Chondrocyte (in vitro differentiated cells): ENCODE measurements at regions not wholly inside any gene's neighbourhood (a gene's known extent, or its start where the extent isn't known, plus 50 kb on each side); places are given as distances from the start of the nearest gene placed in this dataset.
"Not testable (repeated sequence)": the region's sequence is repeated elsewhere in the genome, so short reads cannot be mapped to it uniquely, and the experiment has no call there.

Experiments used
- DNase-seq: peaks from one replicate; pipeline ENCODE4 v3.0.0; 2021; ENCODE audit warnings: mixed read lengths, low spot score
- H3K27ac Mint-ChIP-seq: one replicate; pipeline ENCODE4 v1.8.0; 2021; ENCODE audit warnings: mild to moderate bottlenecking, moderate library complexity, mixed read lengths; ENCODE audit not compliant: unreplicated experiment
- H3K27me3 Mint-ChIP-seq: 2 replicates; pipeline ENCODE4 v1.8.0; 2021; ENCODE audit warnings: low read depth, mixed read lengths
- H3K36me3 Mint-ChIP-seq: 2 replicates; pipeline ENCODE4 v1.8.0; 2021; ENCODE audit warnings: low read depth, mixed read lengths
- H3K4me1 Mint-ChIP-seq: 2 replicates; pipeline ENCODE4 v1.8.0; 2021; ENCODE audit warnings: low read depth, mild to moderate bottlenecking, mixed read lengths
- H3K4me3 Mint-ChIP-seq: one replicate; pipeline ENCODE4 v1.8.0; 2021; ENCODE audit warnings: mild to moderate bottlenecking, moderate library complexity, mixed read lengths; ENCODE audit not compliant: unreplicated experiment
- H3K9me3 Mint-ChIP-seq: 2 replicates; pipeline ENCODE4 v1.8.0; 2021; ENCODE audit warnings: low read depth, mixed read lengths
- CTCF ChIP-seq: fragments of 200-600 bp; sonication (generic); IDR thresholded peaks from 2 replicates; pipeline ENCODE4 v1.5.0; 2021; ENCODE audit warnings: antibody characterized with exemption, mild to moderate bottlenecking, moderate library complexity

- not testable (repeated sequence) for DNase-seq, H3K9me3 Mint-ChIP-seq, H3K27ac Mint-ChIP-seq, H3K36me3 Mint-ChIP-seq, H3K4me3 Mint-ChIP-seq, H3K4me1 Mint-ChIP-seq
- peaks cover 31% of the 10 kb centered on the region for H3K27me3 Mint-ChIP-seq
Observed at GRCh38 chr7:6882321-6882721, 56.2 kb upstream of the CCZ1B start.

- not testable (repeated sequence) for H3K36me3 Mint-ChIP-seq, H3K4me3 Mint-ChIP-seq, H3K9me3 Mint-ChIP-seq, H3K4me1 Mint-ChIP-seq, H3K27ac Mint-ChIP-seq
- peaks cover 31% of the 10 kb centered on the region for H3K27me3 Mint-ChIP-seq
- peak; percentile 33 for DNase-seq
Observed at GRCh38 chr7:6883756-6884155, 57.7 kb upstream of the CCZ1B start.

GRCh38 chr7:6886198-6886597 lies 60.1 kb upstream of the CCZ1B start:
- no peak for DNase-seq
- Mint-ChIP-seq H3K36me3 (no peaks in the 10 kb centered on the region), H3K9me3 (no peaks in the 10 kb centered on the region), H3K4me3 (no peak overlapping the region), H3K4me1 (peaks cover 3% of the 10 kb centered on the region), H3K27me3 (peaks cover 19% of the 10 kb centered on the region), H3K27ac (no peak overlapping the region)
- no peak for TF ChIP-seq CTCF

- not testable (repeated sequence) for H3K27ac Mint-ChIP-seq, H3K4me1 Mint-ChIP-seq, H3K9me3 Mint-ChIP-seq, H3K4me3 Mint-ChIP-seq, H3K36me3 Mint-ChIP-seq, H3K27me3 Mint-ChIP-seq, DNase-seq
Observed at GRCh38 chr7:6888267-6889045, 62.4 kb upstream of the CCZ1B start.

- Mint-ChIP-seq H3K9me3 (no peaks in the 10 kb centered on the region), H3K4me3 (no peak overlapping the region), H3K27me3 (peaks cover 2% of the 10 kb centered on the region), H3K27ac (no peak overlapping the region), H3K36me3 (no peaks in the 10 kb centered on the region), H3K4me1 (peaks cover 3% of the 10 kb centered on the region)
- no peak for TF ChIP-seq CTCF
- DNase-seq = no peak
Observed at GRCh38 chr7:6889252-6889812, 63.3 kb upstream of the CCZ1B start.

- not testable (repeated sequence) for H3K9me3 Mint-ChIP-seq, H3K4me1 Mint-ChIP-seq, DNase-seq, H3K36me3 Mint-ChIP-seq, H3K27ac Mint-ChIP-seq, H3K4me3 Mint-ChIP-seq, H3K27me3 Mint-ChIP-seq
Observed at GRCh38 chr7:6902097-6902518, 76.0 kb upstream of the CCZ1B start.

- not testable (repeated sequence) for H3K4me1 Mint-ChIP-seq, H3K4me3 Mint-ChIP-seq, H3K27me3 Mint-ChIP-seq, H3K27ac Mint-ChIP-seq, H3K36me3 Mint-ChIP-seq, DNase-seq, H3K9me3 Mint-ChIP-seq
Observed at GRCh38 chr7:6903289-6903688, 77.2 kb upstream of the CCZ1B start.

- H3K27ac Mint-ChIP-seq, H3K9me3 Mint-ChIP-seq, H3K4me1 Mint-ChIP-seq, H3K4me3 Mint-ChIP-seq, H3K36me3 Mint-ChIP-seq, DNase-seq, H3K27me3 Mint-ChIP-seq: not testable (repeated sequence)
Observed at GRCh38 chr7:6903792-6904191, 77.7 kb upstream of the CCZ1B start.
